ENCODE measurements at regions not wholly inside any gene's neighbourhood (a gene's known extent, or its start where the extent isn't known, plus 50 kb on each side); places are given as distances from the start of the nearest gene placed in this dataset.

GRCh38 chr11:57126766-57127400 is 54.9 kb upstream of the LRRC55 start (continued):
- no peak for TF ChIP-seq ZNF764 (CRISPR knock-in tag; IDR thresholded peaks at IDR 0.05; ENCODE audit: low read depth)
- TF ChIP-seq SOX6 (IDR thresholded peaks at IDR 0.05), result peak; percentile 68; the same call in 1 of the 2 replicates
- TF ChIP-seq EP300 (IDR thresholded peaks at IDR 0.05; ENCODE audit: low read length), result peak; percentile 89
- no peak for TF ChIP-seq ZC3H4 (CRISPR knock-in tag; IDR thresholded peaks at IDR 0.05; ENCODE audit: borderline replicate concordance)
- TF ChIP-seq TAF9B (IDR thresholded peaks at IDR 0.05; ENCODE audit: partially characterized antibody), result peak; percentile 14
- no peak for TF ChIP-seq PREB (CRISPR knock-in tag; IDR thresholded peaks at IDR 0.05)
- no peak for TF ChIP-seq GABPB1 (CRISPR knock-in tag; IDR thresholded peaks at IDR 0.05)
- peak; percentile 93 for TF ChIP-seq TCF7 (IDR thresholded peaks at IDR 0.05; ENCODE audit: borderline replicate concordance)
- TF ChIP-seq NCOA2 (IDR thresholded peaks at IDR 0.05; ENCODE audit: partially characterized antibody in 2 of 2), result no peak
- TF ChIP-seq KDM1A (IDR thresholded peaks at IDR 0.05), result peak; percentile 51 to 65; a peak in 3 of 4 replicates
- TF ChIP-seq SRSF1 (IDR thresholded peaks at IDR 0.05; ENCODE audit: low read depth, low read length), result no peak
- TF ChIP-seq PTBP1 (IDR thresholded peaks at IDR 0.05; ENCODE audit: low read depth, low read length), result no peak
- peak; percentile 32; the same call in 1 of the 2 replicates for TF ChIP-seq ZBTB7A (IDR thresholded peaks at IDR 0.05; ENCODE audit: borderline replicate concordance, control insufficient read depth, low read depth, low read length)
- TF ChIP-seq E2F6 (IDR thresholded peaks at IDR 0.05; ENCODE audit: borderline replicate concordance in 1 of 2, extremely low read depth in 1 of 2, insufficient read depth in 1 of 2, insufficient read length in 1 of 2, low read depth in 1 of 2, low read length in 1 of 2, poor library complexity in 1 of 2, severe bottlenecking in 1 of 2), result no peak
- peak; percentile 51; the same call in 1 of the 2 replicates for TF ChIP-seq ATF3 (IDR thresholded peaks at IDR 0.05)
- TF ChIP-seq ATF3 (CRISPR knock-in tag; conservative IDR thresholded peaks at IDR 0.05), result no peak
- peak; percentile 88 for TF ChIP-seq ARID3A (IDR thresholded peaks at IDR 0.05; ENCODE audit: borderline replicate concordance, low read depth, low read length)
- TF ChIP-seq ZNF280A (IDR thresholded peaks at IDR 0.05; ENCODE audit: low read depth, partially characterized antibody), result no peak
- TF ChIP-seq SMARCC2 (IDR thresholded peaks at IDR 0.05; ENCODE audit: low read depth), result peak; percentile 32; the same call in 1 of the 2 replicates
- no peak for TF ChIP-seq MCM7 (IDR thresholded peaks at IDR 0.05)
- no peak for TF ChIP-seq ARHGAP35 (IDR thresholded peaks at IDR 0.05; ENCODE audit: partially characterized antibody)
- TF ChIP-seq STAT5B (CRISPR knock-in tag; IDR thresholded peaks at IDR 0.05), result no peak
